ENCODE measurements at regions not wholly inside any gene's neighbourhood (a gene's known extent, or its start where the extent isn't known, plus 50 kb on each side); places are given as distances from the start of the nearest gene placed in this dataset.

DNA sequence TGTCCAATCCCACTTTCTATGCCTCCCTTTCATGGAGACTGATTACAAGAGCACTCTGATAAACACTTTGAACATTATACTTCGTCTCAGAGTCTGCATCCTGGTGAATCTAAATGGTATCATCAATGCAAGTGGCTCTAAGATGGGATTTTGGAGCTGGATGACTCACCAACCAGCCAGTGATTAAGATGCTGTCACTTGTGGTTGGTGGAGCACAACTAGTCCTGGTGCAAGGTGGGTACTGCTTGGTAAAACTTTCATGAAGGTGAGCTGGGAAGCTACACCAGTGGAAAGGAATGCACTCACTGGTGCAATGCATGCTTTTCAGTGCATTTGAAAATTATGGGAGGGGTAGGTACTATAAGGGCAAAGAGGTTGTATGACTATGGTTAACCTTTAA is 137.7 kb upstream of the TRIB2 start:
- FAIRE-seq (no peak), DNase-seq (ENCODE audit: low read depth, low spot score) (no peak)
- Histone ChIP-seq H3K9ac (ENCODE audit: control insufficient read depth, extremely low read depth, insufficient read depth, low read length) (no peak overlapping the region), H3K9me3 (ENCODE audit: control insufficient read depth, low read depth, low read length) (no peaks in the 10 kb centered on the region), H3K79me2 (ENCODE audit: control insufficient read depth, insufficient read depth, low read length) (no peaks in the 10 kb centered on the region), H3K4me3 (ENCODE audit: control insufficient read depth in 2 of 3, extremely low read depth in 1 of 3, insufficient read depth in 2 of 3, low read depth in 1 of 3, low read length in 3 of 3) (no peak overlapping the region), H2AFZ (ENCODE audit: control insufficient read depth, low read length) (no peak overlapping the region), H3K27me3 (ENCODE audit: control insufficient read depth, extremely low read depth, insufficient read depth, low read length) (no peaks in the 10 kb centered on the region), H3K4me1 (ENCODE audit: control insufficient read depth, extremely low read depth, insufficient read depth, low read length) (no peaks in the 10 kb centered on the region), H4K20me1 (ENCODE audit: control insufficient read depth, extremely low read depth, insufficient read depth, low read length) (no peaks in the 10 kb centered on the region), H3K4me2 (ENCODE audit: control insufficient read depth, extremely low read depth, insufficient read depth, low read depth, low read length) (no peak overlapping the region), H3K27ac (ENCODE audit: control insufficient read depth, insufficient read depth, low read length) (no peak overlapping the region), H3K36me3 (ENCODE audit: control insufficient read depth in 2 of 2, extremely low read depth in 1 of 2, insufficient read depth in 2 of 2, low read length in 2 of 2) (no peaks in the 10 kb centered on the region), H3K9me1 (ENCODE audit: control insufficient read depth, extremely low read depth, insufficient read depth, low read length) (no peaks in the 10 kb centered on the region)
- dilution Hi-C loops (cut with MboI; ENCODE audit: extremely low pct_ligation_motif_present, low sequenced_read_pairs): no loop called here
- TF ChIP-seq EZH2 (IDR thresholded peaks at IDR 0.05; ENCODE audit: low read length): no peak
- TF ChIP-seq, protein P1, sequence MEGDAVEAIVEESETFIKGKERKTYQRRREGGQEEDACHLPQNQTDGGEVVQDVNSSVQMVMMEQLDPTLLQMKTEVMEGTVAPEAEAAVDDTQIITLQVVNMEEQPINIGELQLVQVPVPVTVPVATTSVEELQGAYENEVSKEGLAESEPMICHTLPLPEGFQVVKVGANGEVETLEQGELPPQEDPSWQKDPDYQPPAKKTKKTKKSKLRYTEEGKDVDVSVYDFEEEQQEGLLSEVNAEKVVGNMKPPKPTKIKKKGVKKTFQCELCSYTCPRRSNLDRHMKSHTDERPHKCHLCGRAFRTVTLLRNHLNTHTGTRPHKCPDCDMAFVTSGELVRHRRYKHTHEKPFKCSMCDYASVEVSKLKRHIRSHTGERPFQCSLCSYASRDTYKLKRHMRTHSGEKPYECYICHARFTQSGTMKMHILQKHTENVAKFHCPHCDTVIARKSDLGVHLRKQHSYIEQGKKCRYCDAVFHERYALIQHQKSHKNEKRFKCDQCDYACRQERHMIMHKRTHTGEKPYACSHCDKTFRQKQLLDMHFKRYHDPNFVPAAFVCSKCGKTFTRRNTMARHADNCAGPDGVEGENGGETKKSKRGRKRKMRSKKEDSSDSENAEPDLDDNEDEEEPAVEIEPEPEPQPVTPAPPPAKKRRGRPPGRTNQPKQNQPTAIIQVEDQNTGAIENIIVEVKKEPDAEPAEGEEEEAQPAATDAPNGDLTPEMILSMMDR (optimal IDR thresholded peaks at IDR 0.05 in 1 of 3, IDR thresholded peaks at IDR 0.05 in 1 of 3, conservative IDR thresholded peaks at IDR 0.05 in 1 of 3; ENCODE audit: extremely low read depth in 1 of 3, insufficient read depth in 2 of 3, low read length in 3 of 3): no peak

DNA sequence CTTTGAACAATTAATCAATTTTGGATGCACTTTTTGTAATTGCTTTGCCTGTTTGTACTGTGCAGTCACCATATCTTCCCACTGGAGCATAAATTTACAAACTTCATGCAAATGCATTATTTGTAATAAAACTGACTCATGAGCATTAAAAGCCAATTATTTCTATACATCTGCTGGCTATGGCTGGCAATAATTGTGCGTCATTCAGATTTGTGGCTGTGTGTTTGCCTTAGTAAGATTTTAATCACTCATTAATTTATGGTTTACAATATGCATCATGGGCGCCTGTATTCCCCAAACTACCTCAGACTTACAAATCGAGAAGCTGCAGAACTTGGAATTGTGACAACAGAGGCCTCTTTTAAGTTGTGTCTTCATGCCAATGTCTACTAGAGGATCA is 132.4 kb upstream of the TRIB2 start:
- H3K36me3 ChIP-seq (ENCODE audit: control insufficient read depth in 2 of 2, extremely low read depth in 1 of 2, insufficient read depth in 2 of 2, low read length in 2 of 2): no peaks in the 10 kb centered on the region
- peaks cover 10% of the 10 kb centered on the region for H3K4me1 ChIP-seq (ENCODE audit: control insufficient read depth, extremely low read depth, insufficient read depth, low read length)
- DNase-seq (ENCODE audit: low read depth, low spot score) (no peak), FAIRE-seq (no peak)
- H3K9me3 ChIP-seq (ENCODE audit: control insufficient read depth, low read depth, low read length): no peaks in the 10 kb centered on the region
- no peak overlapping the region for H3K9ac ChIP-seq (ENCODE audit: control insufficient read depth, extremely low read depth, insufficient read depth, low read length)
- dilution Hi-C loops (cut with MboI; ENCODE audit: extremely low pct_ligation_motif_present, low sequenced_read_pairs): no loop called here
- H3K4me2 ChIP-seq (ENCODE audit: control insufficient read depth, extremely low read depth, insufficient read depth, low read depth, low read length): no peak overlapping the region
- H2AFZ ChIP-seq (ENCODE audit: control insufficient read depth, low read length): no peak overlapping the region
- no peaks in the 10 kb centered on the region for H3K9me1 ChIP-seq (ENCODE audit: control insufficient read depth, extremely low read depth, insufficient read depth, low read length)
- no peaks in the 10 kb centered on the region for H4K20me1 ChIP-seq (ENCODE audit: control insufficient read depth, extremely low read depth, insufficient read depth, low read length)
- H3K27me3 ChIP-seq (ENCODE audit: control insufficient read depth, extremely low read depth, insufficient read depth, low read length): no peaks in the 10 kb centered on the region
- H3K79me2 ChIP-seq (ENCODE audit: control insufficient read depth, insufficient read depth, low read length): no peaks in the 10 kb centered on the region
- no peak overlapping the region for H3K4me3 ChIP-seq (ENCODE audit: control insufficient read depth in 2 of 3, extremely low read depth in 1 of 3, insufficient read depth in 2 of 3, low read depth in 1 of 3, low read length in 3 of 3)
- TF ChIP-seq, protein P1 (optimal IDR thresholded peaks at IDR 0.05 in 1 of 3, IDR thresholded peaks at IDR 0.05 in 1 of 3, conservative IDR thresholded peaks at IDR 0.05 in 1 of 3; ENCODE audit: extremely low read depth in 1 of 3, insufficient read depth in 2 of 3, low read length in 3 of 3): no peak
- no peak overlapping the region for H3K27ac ChIP-seq (ENCODE audit: control insufficient read depth, insufficient read depth, low read length)
